ENCODE measurements at regions not wholly inside any gene's neighbourhood (a gene's known extent, or its start where the extent isn't known, plus 50 kb on each side); places are given as distances from the start of the nearest gene placed in this dataset.

- TF ChIP-seq POLR2A (IDR thresholded peaks at IDR 0.05) (no peak), CTCF (IDR thresholded peaks at IDR 0.05) (no peak)
- intact Hi-C loops (cut with DNase I; ENCODE audit: low total_unique reads) = no loop called here
- no peak overlapping the region for H3K4me3 ChIP-seq (ENCODE audit: low read depth, poor library complexity, severe bottlenecking)
- WGBS, 2 donors = 87 to 92% methylated on average over 2 of the region's 2 CpGs
- DNase-seq (ENCODE audit: low spot score in 2 of 2) = no peak
Observed at GRCh38 chr18:44013871-44014270, 666.8 kb upstream of the SETBP1 start.

- 42 to 51% methylated on average over 1 of the region's 1 CpG for WGBS, 2 donors
- intact Hi-C loops (cut with DNase I; ENCODE audit: low total_unique reads) = no loop called here
- TF ChIP-seq CTCF (IDR thresholded peaks at IDR 0.05) = no peak
- TF ChIP-seq POLR2A (IDR thresholded peaks at IDR 0.05) = no peak
- no peak for DNase-seq (ENCODE audit: low spot score in 2 of 2)
- H3K4me3 ChIP-seq (ENCODE audit: low read depth, poor library complexity, severe bottlenecking) = no peak overlapping the region
Observed at GRCh38 chr18:44025421-44025820, 655.3 kb upstream of the SETBP1 start.

GRCh38 chr18:44028109-44028508 is 652.6 kb upstream of the SETBP1 start:
- H3K4me3 ChIP-seq (ENCODE audit: low read depth, poor library complexity, severe bottlenecking) = no peak overlapping the region
- 72 to 92% methylated on average over 1 of the region's 1 CpG for WGBS, 2 donors
- no peak for DNase-seq (ENCODE audit: low spot score in 2 of 2)
- intact Hi-C loops (cut with DNase I; ENCODE audit: low total_unique reads) = no loop called here
- no peak for TF ChIP-seq POLR2A (IDR thresholded peaks at IDR 0.05)
- no peak for TF ChIP-seq CTCF (IDR thresholded peaks at IDR 0.05)

- WGBS, 2 donors = 72 to 82% methylated on average over 2 of the region's 2 CpGs
- TF ChIP-seq CTCF (IDR thresholded peaks at IDR 0.05) (no peak), POLR2A (IDR thresholded peaks at IDR 0.05) (no peak)
- no peak for DNase-seq (ENCODE audit: low spot score in 2 of 2)
- intact Hi-C loops (cut with DNase I; ENCODE audit: low total_unique reads) = no loop called here
- no peak overlapping the region for H3K4me3 ChIP-seq (ENCODE audit: low read depth, poor library complexity, severe bottlenecking)
Observed at GRCh38 chr18:44031063-44031462, 649.6 kb upstream of the SETBP1 start.

GRCh38 chr18:44033144-44033701 is 647.5 kb upstream of the SETBP1 start:
- no peak overlapping the region for H3K4me3 ChIP-seq (ENCODE audit: low read depth, poor library complexity, severe bottlenecking)
- TF ChIP-seq CTCF (IDR thresholded peaks at IDR 0.05) (no peak), POLR2A (IDR thresholded peaks at IDR 0.05) (no peak)
- no peak for DNase-seq (ENCODE audit: low spot score in 2 of 2)
- intact Hi-C loops (cut with DNase I; ENCODE audit: low total_unique reads) = no loop called here
- 74 to 76% methylated on average over 6 of the region's 6 CpGs for WGBS, 2 donors

- H3K4me3 ChIP-seq (ENCODE audit: low read depth, poor library complexity, severe bottlenecking) = no peak overlapping the region
- TF ChIP-seq CTCF (IDR thresholded peaks at IDR 0.05) (no peak), POLR2A (IDR thresholded peaks at IDR 0.05) (no peak)
- intact Hi-C loops (cut with DNase I; ENCODE audit: low total_unique reads) = no loop called here
- WGBS, 2 donors = 57 to 61% methylated on average over 2 of the region's 2 CpGs
- no peak for DNase-seq (ENCODE audit: low spot score in 2 of 2)
Observed at GRCh38 chr18:44035554-44035953, 645.1 kb upstream of the SETBP1 start.
